ENCODE measurements at regions not wholly inside any gene's neighbourhood (a gene's known extent, or its start where the extent isn't known, plus 50 kb on each side); places are given as distances from the start of the nearest gene placed in this dataset.

GRCh38 chr6:88513471-88513870 is 347.3 kb upstream of the CNR1 start:
- no peaks in the 10 kb centered on the region for H3K4me1 Mint-ChIP-seq (ENCODE audit: low read depth, unreplicated experiment)
- ChIA-PET POLR2A (no interaction called here), CTCF (no interaction called here)
- H3K36me3 Mint-ChIP-seq (ENCODE audit: insufficient read depth, unreplicated experiment), result no peaks in the 10 kb centered on the region
- H3K4me3 Mint-ChIP-seq (ENCODE audit: unreplicated experiment), result no peak overlapping the region
- no peaks in the 10 kb centered on the region for H3K36me3 ChIP-seq (ENCODE audit: control insufficient read depth, insufficient read depth, low read length)
- H3K27me3 Mint-ChIP-seq (ENCODE audit: insufficient read depth, unreplicated experiment), result peaks cover 6% of the 10 kb centered on the region
- intact Hi-C loops (cut with micrococcal nuclease; ENCODE audit: unreplicated experiment), result no loop called here
- no peak for TF ChIP-seq CTCF (IDR thresholded peaks at IDR 0.05; ENCODE audit: insufficient read depth in 1 of 2, low read depth in 1 of 2, low read length in 1 of 2, severe bottlenecking in 1 of 2, unreplicated experiment in 1 of 2)
- no peaks in the 10 kb centered on the region for H3K27me3 ChIP-seq (replicated peaks; ENCODE audit: control insufficient read depth, insufficient read depth, low read length)
- H3K4me1 ChIP-seq, result no peaks in the 10 kb centered on the region
- no peak for DNase-seq
- no TSS peak for BruUV-seq (replicated peaks)
- H3K27ac Mint-ChIP-seq (ENCODE audit: unreplicated experiment), result no peak overlapping the region
- no peak overlapping the region for H3K4me3 ChIP-seq (ENCODE audit: low read depth, low read length)
- no peaks in the 10 kb centered on the region for H3K9me3 ChIP-seq
- H3K9me3 Mint-ChIP-seq (ENCODE audit: unreplicated experiment), result no peaks in the 10 kb centered on the region

- Histone ChIP-seq H3K4me1 (no peaks in the 10 kb centered on the region), H3K27me3 (replicated peaks; ENCODE audit: control insufficient read depth, insufficient read depth, low read length) (no peaks in the 10 kb centered on the region), H3K9me3 (no peaks in the 10 kb centered on the region), H3K36me3 (ENCODE audit: control insufficient read depth, insufficient read depth, low read length) (no peaks in the 10 kb centered on the region), H3K4me3 (ENCODE audit: low read depth, low read length) (no peak overlapping the region)
- peaks cover 6% of the 10 kb centered on the region for H3K27me3 Mint-ChIP-seq (ENCODE audit: insufficient read depth, unreplicated experiment)
- CTCF ChIA-PET, result no interaction called here
- no peak for DNase-seq
- POLR2A ChIA-PET, result no interaction called here
- no TSS peak for BruUV-seq (replicated peaks)
- H3K9me3 Mint-ChIP-seq (ENCODE audit: unreplicated experiment), result no peaks in the 10 kb centered on the region
- intact Hi-C loops (cut with micrococcal nuclease; ENCODE audit: unreplicated experiment), result no loop called here
- H3K36me3 Mint-ChIP-seq (ENCODE audit: insufficient read depth, unreplicated experiment), result no peaks in the 10 kb centered on the region
- no peak overlapping the region for H3K4me3 Mint-ChIP-seq (ENCODE audit: unreplicated experiment)
- H3K27ac Mint-ChIP-seq (ENCODE audit: unreplicated experiment), result no peak overlapping the region
- no peak for TF ChIP-seq CTCF (IDR thresholded peaks at IDR 0.05; ENCODE audit: insufficient read depth in 1 of 2, low read depth in 1 of 2, low read length in 1 of 2, severe bottlenecking in 1 of 2, unreplicated experiment in 1 of 2)
- H3K4me1 Mint-ChIP-seq (ENCODE audit: low read depth, unreplicated experiment), result no peaks in the 10 kb centered on the region
Observed at GRCh38 chr6:88512951-88513350, 346.8 kb upstream of the CNR1 start.

GRCh38 chr6:88502391-88502790 is 336.2 kb upstream of the CNR1 start:
- Histone ChIP-seq H3K36me3 (ENCODE audit: control insufficient read depth, insufficient read depth, low read length) (no peaks in the 10 kb centered on the region), H3K4me3 (ENCODE audit: low read depth, low read length) (no peak overlapping the region), H3K4me1 (no peaks in the 10 kb centered on the region), H3K9me3 (no peaks in the 10 kb centered on the region), H3K27me3 (replicated peaks; ENCODE audit: control insufficient read depth, insufficient read depth, low read length) (no peaks in the 10 kb centered on the region)
- peaks cover 10% of the 10 kb centered on the region for H3K9me3 Mint-ChIP-seq (ENCODE audit: unreplicated experiment)
- DNase-seq, result no peak
- ChIA-PET CTCF (no interaction called here), POLR2A (no interaction called here)
- no peak overlapping the region for H3K27ac Mint-ChIP-seq (ENCODE audit: unreplicated experiment)
- H3K27me3 Mint-ChIP-seq (ENCODE audit: insufficient read depth, unreplicated experiment), result peaks cover 28% of the 10 kb centered on the region
- intact Hi-C loops (cut with micrococcal nuclease; ENCODE audit: unreplicated experiment), result no loop called here
- no peak for TF ChIP-seq CTCF (IDR thresholded peaks at IDR 0.05; ENCODE audit: insufficient read depth in 1 of 2, low read depth in 1 of 2, low read length in 1 of 2, severe bottlenecking in 1 of 2, unreplicated experiment in 1 of 2)
- H3K4me3 Mint-ChIP-seq (ENCODE audit: unreplicated experiment), result no peak overlapping the region
- BruUV-seq (replicated peaks), result no TSS peak
- no peaks in the 10 kb centered on the region for H3K36me3 Mint-ChIP-seq (ENCODE audit: insufficient read depth, unreplicated experiment)
- H3K4me1 Mint-ChIP-seq (ENCODE audit: low read depth, unreplicated experiment), result no peaks in the 10 kb centered on the region
